ENCODE measurements at regions not wholly inside any gene's neighbourhood (a gene's known extent, or its start where the extent isn't known, plus 50 kb on each side); places are given as distances from the start of the nearest gene placed in this dataset.

DNA sequence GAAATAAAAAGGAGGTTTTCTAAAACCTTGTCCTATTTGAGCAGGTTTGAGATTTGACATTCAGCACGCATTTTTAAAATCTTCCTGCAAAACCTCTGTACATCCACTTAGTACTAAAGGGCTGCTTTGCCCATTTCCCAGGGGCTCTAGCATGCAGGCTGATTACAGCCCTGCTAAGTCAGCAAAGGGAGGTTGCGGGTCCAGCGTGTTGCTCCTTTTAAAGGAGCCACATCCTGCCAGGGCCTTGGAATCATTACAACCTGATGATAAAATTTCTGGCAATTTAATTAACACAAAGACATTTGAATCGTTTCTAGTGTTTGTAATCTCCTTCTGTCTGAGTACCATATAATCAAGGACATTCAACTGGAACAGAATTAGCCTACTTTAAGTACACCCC lies 455.1 kb upstream of the CITED2 start:
- Histone ChIP-seq H3K36me3 (ENCODE audit: control insufficient read depth, insufficient read depth, low read length) (no peaks in the 10 kb centered on the region), H3K4me3 (ENCODE audit: low read depth, low read length) (no peak overlapping the region), H3K27me3 (ENCODE audit: control insufficient read depth, insufficient read depth, low read length) (peaks cover 2% of the 10 kb centered on the region), H3K9me3 (ENCODE audit: control insufficient read depth in 2 of 2, low read length in 2 of 2) (no peaks in the 10 kb centered on the region), H3K27ac (ENCODE audit: insufficient read depth, low read length, poor library complexity, severe bottlenecking) (no peak overlapping the region), H3K4me1 (ENCODE audit: control insufficient read depth, insufficient read depth, low read length, poor library complexity, severe bottlenecking) (no peaks in the 10 kb centered on the region)
- Mint-ChIP-seq H3K4me1 (no peaks in the 10 kb centered on the region), H3K4me3 (no peak overlapping the region), H3K9me3 (no peaks in the 10 kb centered on the region), H3K27me3 (peaks cover 14% of the 10 kb centered on the region), H3K27ac (no peak overlapping the region), H3K36me3 (no peaks in the 10 kb centered on the region)
- DNase-seq (no peak), ATAC-seq (ENCODE audit: low read depth in 2 of 2) (no peak)

DNA sequence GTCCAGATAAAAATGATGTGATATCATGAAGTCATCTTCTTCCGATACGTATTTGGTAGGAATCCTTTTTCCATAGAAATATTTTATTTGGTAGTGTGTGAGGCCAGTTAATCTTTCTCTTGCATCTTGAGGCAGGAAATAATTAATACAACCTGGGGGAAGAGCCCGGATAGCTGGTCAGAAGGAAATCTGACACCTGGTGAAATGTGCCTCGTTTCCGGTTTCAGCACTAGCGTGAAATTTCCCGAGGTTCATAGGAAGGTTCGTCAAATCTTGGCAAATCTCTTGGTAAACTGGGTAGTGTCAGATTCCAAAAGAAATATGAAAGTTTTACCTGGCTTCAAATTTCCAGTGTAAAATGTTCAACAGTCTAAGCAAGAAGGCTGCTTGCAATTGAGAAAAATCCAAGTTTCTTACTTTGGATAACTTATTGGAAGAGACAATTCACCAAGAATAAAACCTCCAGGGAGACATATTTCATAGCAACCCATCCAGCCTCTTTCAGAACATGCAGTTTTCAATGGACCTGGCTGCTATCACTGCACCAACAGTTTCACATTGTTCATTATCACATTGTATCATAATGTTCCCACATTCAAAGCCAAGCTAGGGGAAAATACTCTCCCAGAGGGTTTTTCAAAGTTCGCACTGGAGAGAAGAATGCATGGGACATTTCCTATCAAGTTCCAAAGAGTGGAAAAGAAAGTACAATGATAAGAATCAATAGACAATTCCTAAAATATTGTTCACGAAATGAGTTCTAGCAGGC lies 454.5 kb upstream of the CITED2 start:
- DNase-seq: no peak
- H3K9me3 Mint-ChIP-seq: no peaks in the 10 kb centered on the region
- Histone ChIP-seq H3K27me3 (ENCODE audit: control insufficient read depth, insufficient read depth, low read length) (peaks cover 2% of the 10 kb centered on the region), H3K4me1 (ENCODE audit: control insufficient read depth, insufficient read depth, low read length, poor library complexity, severe bottlenecking) (no peaks in the 10 kb centered on the region), H3K9me3 (ENCODE audit: control insufficient read depth in 2 of 2, low read length in 2 of 2) (no peaks in the 10 kb centered on the region), H3K27ac (ENCODE audit: insufficient read depth, low read length, poor library complexity, severe bottlenecking) (no peak overlapping the region), H3K4me3 (ENCODE audit: low read depth, low read length) (no peak overlapping the region), H3K36me3 (ENCODE audit: control insufficient read depth, insufficient read depth, low read length) (no peaks in the 10 kb centered on the region)
- no peaks in the 10 kb centered on the region for H3K4me1 Mint-ChIP-seq
- peaks cover 14% of the 10 kb centered on the region for H3K27me3 Mint-ChIP-seq
- H3K27ac Mint-ChIP-seq: no peak overlapping the region
- H3K36me3 Mint-ChIP-seq: no peaks in the 10 kb centered on the region
- ATAC-seq (ENCODE audit: low read depth in 2 of 2): no peak
- H3K4me3 Mint-ChIP-seq: no peak overlapping the region

DNA sequence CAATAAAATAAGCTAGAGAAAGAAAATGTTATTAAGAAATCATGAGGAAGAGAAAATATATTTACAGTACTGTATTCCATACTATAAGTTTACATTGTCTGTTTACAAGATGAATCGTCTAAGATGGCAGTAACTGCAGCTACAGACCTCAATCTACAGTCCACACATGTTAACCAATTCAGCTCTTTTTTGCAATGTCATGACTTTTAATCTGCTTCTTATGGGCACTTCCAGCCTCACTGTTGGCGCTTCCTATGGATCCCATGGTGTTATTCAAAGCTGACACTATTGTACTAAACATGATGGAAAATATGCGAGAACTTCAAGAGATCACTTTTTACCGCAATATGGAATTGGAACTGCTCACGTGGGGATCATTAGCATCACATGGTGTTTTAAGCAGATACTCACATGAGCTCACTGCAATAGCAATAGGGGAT lies 451.5 kb upstream of the CITED2 start:
- H3K9me3 ChIP-seq (ENCODE audit: control insufficient read depth in 2 of 2, low read length in 2 of 2): no peaks in the 10 kb centered on the region
- DNase-seq (no peak), ATAC-seq (ENCODE audit: low read depth in 2 of 2) (no peak)
- H3K27ac Mint-ChIP-seq: no peak overlapping the region
- peaks cover 0 to 1% (median 0%) of the 10 kb centered on the region in 7 donors for H3K9me3 Mint-ChIP-seq
- H3K4me3 Mint-ChIP-seq: no peak overlapping the region
- peaks cover 15% of the 10 kb centered on the region for H3K27me3 Mint-ChIP-seq
- no peak overlapping the region for H3K4me3 ChIP-seq (ENCODE audit: low read depth, low read length)
- no peaks in the 10 kb centered on the region for H3K4me1 Mint-ChIP-seq
- no peaks in the 10 kb centered on the region for H3K4me1 ChIP-seq (ENCODE audit: control insufficient read depth, insufficient read depth, low read length, poor library complexity, severe bottlenecking)
- H3K36me3 Mint-ChIP-seq: no peaks in the 10 kb centered on the region
- H3K36me3 ChIP-seq (ENCODE audit: control insufficient read depth, insufficient read depth, low read length): no peaks in the 10 kb centered on the region
- H3K27me3 ChIP-seq (ENCODE audit: control insufficient read depth, insufficient read depth, low read length): peaks cover 2% of the 10 kb centered on the region
- H3K27ac ChIP-seq (ENCODE audit: insufficient read depth, low read length, poor library complexity, severe bottlenecking): no peak overlapping the region

DNA sequence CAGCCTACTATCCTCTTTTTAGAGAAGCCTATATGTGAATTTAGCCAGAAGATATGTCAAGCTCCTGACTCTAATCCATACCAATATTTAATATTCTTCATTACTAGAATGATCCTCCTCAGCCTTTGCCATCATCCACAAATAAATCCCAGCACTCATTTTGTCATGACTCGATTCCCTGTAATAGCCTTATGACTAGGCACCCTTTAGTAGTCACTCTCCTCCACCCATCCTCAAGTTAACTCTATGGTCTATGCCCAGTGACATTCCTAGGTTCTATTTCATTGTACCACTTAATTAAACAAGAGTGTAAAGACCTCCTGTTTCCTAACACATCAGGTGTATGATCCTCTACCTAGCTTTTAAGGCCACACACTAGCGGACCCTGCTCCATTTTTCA lies 450.4 kb upstream of the CITED2 start:
- H3K27me3 Mint-ChIP-seq: peaks cover 10% of the 10 kb centered on the region
- ATAC-seq (ENCODE audit: low read depth in 2 of 2) (no peak), DNase-seq (no peak)
- no peak overlapping the region for H3K27ac ChIP-seq (ENCODE audit: insufficient read depth, low read length, poor library complexity, severe bottlenecking)
- H3K4me1 Mint-ChIP-seq: no peaks in the 10 kb centered on the region
- no peak overlapping the region for H3K4me3 ChIP-seq (ENCODE audit: low read depth, low read length)
- peaks cover 2% of the 10 kb centered on the region for H3K27me3 ChIP-seq (ENCODE audit: control insufficient read depth, insufficient read depth, low read length)
- no peaks in the 10 kb centered on the region for H3K36me3 ChIP-seq (ENCODE audit: control insufficient read depth, insufficient read depth, low read length)
- H3K4me3 Mint-ChIP-seq: no peak overlapping the region
- H3K36me3 Mint-ChIP-seq: no peaks in the 10 kb centered on the region
- H3K9me3 Mint-ChIP-seq: peaks cover 0 to 1% (median 0%) of the 10 kb centered on the region in 7 donors
- no peaks in the 10 kb centered on the region for H3K4me1 ChIP-seq (ENCODE audit: control insufficient read depth, insufficient read depth, low read length, poor library complexity, severe bottlenecking)
- H3K9me3 ChIP-seq (ENCODE audit: control insufficient read depth in 2 of 2, low read length in 2 of 2): no peaks in the 10 kb centered on the region
- no peak overlapping the region for H3K27ac Mint-ChIP-seq

DNA sequence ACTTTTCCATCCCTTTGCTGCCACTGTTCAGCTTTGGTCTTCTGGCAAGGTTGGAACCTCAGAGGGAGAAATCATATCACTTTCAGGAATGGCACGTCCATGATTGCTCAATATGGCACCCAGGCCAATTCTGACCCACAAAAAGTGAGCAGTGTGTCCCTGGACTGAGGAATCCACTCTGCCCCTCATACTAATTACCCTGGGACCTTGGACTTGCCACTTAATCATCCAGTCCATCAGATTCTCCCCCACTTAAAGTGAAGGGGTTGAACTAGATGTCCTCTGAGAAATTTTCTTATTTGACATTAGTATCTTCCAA lies 449.3 kb upstream of the CITED2 start:
- no peak overlapping the region for H3K4me3 ChIP-seq (ENCODE audit: low read depth, low read length)

DNA sequence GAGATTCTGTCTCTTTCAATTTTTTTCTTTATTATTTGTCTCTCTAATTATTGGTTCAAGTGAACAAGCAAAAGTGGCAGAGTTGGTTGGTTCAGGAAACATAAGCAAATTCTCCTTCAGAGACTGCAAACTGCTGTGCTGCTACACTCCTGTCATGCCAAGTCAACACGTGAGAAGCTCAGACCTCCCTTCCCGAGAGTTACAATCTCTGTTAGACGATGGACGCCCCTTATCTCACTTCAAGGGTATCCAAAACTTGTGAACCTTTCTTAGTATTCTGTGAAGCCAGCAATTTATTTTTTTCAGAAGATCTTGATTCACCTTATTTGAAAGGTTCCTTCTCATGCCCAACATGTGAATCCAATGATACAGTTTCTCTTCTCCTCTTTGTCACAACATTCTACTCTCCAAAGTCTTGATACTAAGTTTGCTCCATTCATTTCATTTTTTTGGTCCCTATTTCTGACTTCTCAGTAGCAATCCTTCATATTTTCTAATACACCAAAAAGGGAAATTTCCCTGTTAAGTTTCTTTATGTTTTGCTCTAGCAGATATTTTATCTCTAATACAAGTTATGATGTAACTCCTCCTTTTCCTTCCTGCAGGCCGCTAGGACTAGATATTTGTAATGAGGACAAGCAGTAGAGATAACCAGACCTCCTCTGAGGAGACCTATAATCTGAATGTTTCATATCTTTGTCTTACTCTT lies 448.8 kb upstream of the CITED2 start:
- Mint-ChIP-seq H3K36me3 (no peaks in the 10 kb centered on the region), H3K27me3 (peaks cover 10% of the 10 kb centered on the region)

More for the DNA sequence above, 449.3 kb upstream of the CITED2 start:
- Histone ChIP-seq H3K27me3 (ENCODE audit: control insufficient read depth, insufficient read depth, low read length) (peaks cover 2% of the 10 kb centered on the region), H3K27ac (ENCODE audit: insufficient read depth, low read length, poor library complexity, severe bottlenecking) (no peak overlapping the region), H3K9me3 (ENCODE audit: control insufficient read depth in 2 of 2, low read length in 2 of 2) (no peaks in the 10 kb centered on the region), H3K4me1 (ENCODE audit: control insufficient read depth, insufficient read depth, low read length, poor library complexity, severe bottlenecking) (no peaks in the 10 kb centered on the region), H3K36me3 (ENCODE audit: control insufficient read depth, insufficient read depth, low read length) (no peaks in the 10 kb centered on the region)
- H3K9me3 Mint-ChIP-seq: peaks cover 0 to 1% (median 0%) of the 10 kb centered on the region in 7 donors
- H3K27me3 Mint-ChIP-seq: peaks cover 10% of the 10 kb centered on the region
- DNase-seq (no peak), ATAC-seq (ENCODE audit: low read depth in 2 of 2) (no peak)
- H3K4me3 Mint-ChIP-seq: no peak overlapping the region
- no peak overlapping the region for H3K27ac Mint-ChIP-seq
- no peaks in the 10 kb centered on the region for H3K36me3 Mint-ChIP-seq
- no peaks in the 10 kb centered on the region for H3K4me1 Mint-ChIP-seq

DNA sequence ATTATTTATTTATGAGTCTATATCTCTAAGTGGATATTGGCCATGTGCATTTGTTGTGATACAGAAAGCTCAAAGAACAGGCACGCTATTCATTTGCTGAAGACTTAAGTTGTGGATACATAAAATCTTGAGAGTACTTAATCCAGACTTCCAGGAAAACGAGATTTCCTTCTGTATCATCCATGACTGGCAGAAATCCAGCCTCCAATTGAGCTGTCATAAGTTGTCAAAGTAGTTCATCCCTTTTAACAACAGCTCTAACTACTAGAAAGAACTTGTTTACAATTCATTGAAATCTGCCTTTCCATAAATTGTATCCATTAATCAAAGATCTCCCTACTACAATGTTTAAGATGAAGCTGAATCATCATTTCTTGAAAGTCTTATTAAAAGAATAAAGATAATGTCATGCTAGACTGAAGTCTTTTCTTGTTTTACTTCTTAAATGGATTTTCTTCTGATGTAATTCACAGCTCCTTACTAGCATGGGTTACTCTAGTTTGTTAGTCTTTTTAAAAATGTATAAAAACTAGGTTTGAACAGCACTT lies 447.3 kb upstream of the CITED2 start:
- Mint-ChIP-seq H3K4me3 (no peak overlapping the region), H3K4me1 (no peaks in the 10 kb centered on the region), H3K36me3 (no peaks in the 10 kb centered on the region), H3K9me3 (peaks cover 0 to 1% (median 0%) of the 10 kb centered on the region in 7 donors), H3K27ac (no peak overlapping the region), H3K27me3 (peaks cover 10% of the 10 kb centered on the region)
- Histone ChIP-seq H3K27ac (ENCODE audit: insufficient read depth, low read length, poor library complexity, severe bottlenecking) (no peak overlapping the region), H3K4me1 (ENCODE audit: control insufficient read depth, insufficient read depth, low read length, poor library complexity, severe bottlenecking) (no peaks in the 10 kb centered on the region), H3K36me3 (ENCODE audit: control insufficient read depth, insufficient read depth, low read length) (no peaks in the 10 kb centered on the region), H3K9me3 (ENCODE audit: control insufficient read depth in 2 of 2, low read length in 2 of 2) (no peaks in the 10 kb centered on the region), H3K27me3 (ENCODE audit: control insufficient read depth, insufficient read depth, low read length) (peaks cover 2% of the 10 kb centered on the region), H3K4me3 (ENCODE audit: low read depth, low read length) (no peak overlapping the region)
- DNase-seq (no peak), ATAC-seq (ENCODE audit: low read depth in 2 of 2) (no peak)

More for the DNA sequence above, 448.8 kb upstream of the CITED2 start:
- Histone ChIP-seq H3K36me3 (ENCODE audit: control insufficient read depth, insufficient read depth, low read length) (no peaks in the 10 kb centered on the region), H3K4me1 (ENCODE audit: control insufficient read depth, insufficient read depth, low read length, poor library complexity, severe bottlenecking) (no peaks in the 10 kb centered on the region), H3K27ac (ENCODE audit: insufficient read depth, low read length, poor library complexity, severe bottlenecking) (no peak overlapping the region), H3K4me3 (ENCODE audit: low read depth, low read length) (no peak overlapping the region), H3K9me3 (ENCODE audit: control insufficient read depth in 2 of 2, low read length in 2 of 2) (no peaks in the 10 kb centered on the region), H3K27me3 (ENCODE audit: control insufficient read depth, insufficient read depth, low read length) (peaks cover 2% of the 10 kb centered on the region)
- DNase-seq (no peak), ATAC-seq (ENCODE audit: low read depth in 2 of 2) (no peak)
- Mint-ChIP-seq H3K4me3 (no peak overlapping the region), H3K4me1 (no peaks in the 10 kb centered on the region), H3K9me3 (peaks cover 0 to 1% (median 0%) of the 10 kb centered on the region in 7 donors), H3K27ac (no peak overlapping the region)

Measured in CD4-positive, CD25-positive, alpha-beta regulatory T cell (primary cell).